ENCODE measurements at regions not wholly inside any gene's neighbourhood (a gene's known extent, or its start where the extent isn't known, plus 50 kb on each side); places are given as distances from the start of the nearest gene placed in this dataset.

DNA sequence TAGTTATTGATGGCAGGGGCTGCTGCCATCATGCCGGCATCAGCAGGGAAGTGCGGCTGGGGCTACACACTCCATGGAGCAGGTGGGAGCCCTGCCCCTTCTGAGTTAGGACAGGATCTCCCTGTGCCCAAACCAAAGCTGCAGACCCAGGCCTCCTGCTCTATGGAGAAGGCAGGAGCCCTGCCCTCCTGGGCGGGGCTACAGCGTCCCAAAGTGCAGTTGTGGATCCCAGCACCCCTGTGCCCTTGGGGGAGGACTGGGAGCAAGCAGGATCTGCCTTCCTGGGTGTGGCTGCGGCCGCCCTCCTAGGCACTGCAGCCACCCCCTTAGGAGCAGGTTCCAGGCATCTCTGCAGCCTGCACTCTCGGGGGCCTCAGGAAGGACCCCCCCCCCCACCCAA is 1392.4 kb upstream of the SLC39A10 start:
- ATAC-seq, result no peak
- intact Hi-C loops (cut with DNase I), result no loop called here
- no peak for DNase-seq
- FAIRE-seq, result no peak
- no peak overlapping the region for H3K27ac ChIP-seq
- H3K36me3 ChIP-seq, result no peaks in the 10 kb centered on the region
- no peaks in the 10 kb centered on the region for H3K9me3 ChIP-seq
- H3K4me1 ChIP-seq, result no peaks in the 10 kb centered on the region
- WGBS, 2 donors, result 56 to 57% methylated on average over 6 to 7 of the region's 7 CpGs
- no peak overlapping the region for H3K4me3 ChIP-seq
- no peaks in the 10 kb centered on the region for H3K27me3 ChIP-seq
- TF ChIP-seq, protein P1, sequence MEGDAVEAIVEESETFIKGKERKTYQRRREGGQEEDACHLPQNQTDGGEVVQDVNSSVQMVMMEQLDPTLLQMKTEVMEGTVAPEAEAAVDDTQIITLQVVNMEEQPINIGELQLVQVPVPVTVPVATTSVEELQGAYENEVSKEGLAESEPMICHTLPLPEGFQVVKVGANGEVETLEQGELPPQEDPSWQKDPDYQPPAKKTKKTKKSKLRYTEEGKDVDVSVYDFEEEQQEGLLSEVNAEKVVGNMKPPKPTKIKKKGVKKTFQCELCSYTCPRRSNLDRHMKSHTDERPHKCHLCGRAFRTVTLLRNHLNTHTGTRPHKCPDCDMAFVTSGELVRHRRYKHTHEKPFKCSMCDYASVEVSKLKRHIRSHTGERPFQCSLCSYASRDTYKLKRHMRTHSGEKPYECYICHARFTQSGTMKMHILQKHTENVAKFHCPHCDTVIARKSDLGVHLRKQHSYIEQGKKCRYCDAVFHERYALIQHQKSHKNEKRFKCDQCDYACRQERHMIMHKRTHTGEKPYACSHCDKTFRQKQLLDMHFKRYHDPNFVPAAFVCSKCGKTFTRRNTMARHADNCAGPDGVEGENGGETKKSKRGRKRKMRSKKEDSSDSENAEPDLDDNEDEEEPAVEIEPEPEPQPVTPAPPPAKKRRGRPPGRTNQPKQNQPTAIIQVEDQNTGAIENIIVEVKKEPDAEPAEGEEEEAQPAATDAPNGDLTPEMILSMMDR (IDR thresholded peaks at IDR 0.05), result no peak

DNA sequence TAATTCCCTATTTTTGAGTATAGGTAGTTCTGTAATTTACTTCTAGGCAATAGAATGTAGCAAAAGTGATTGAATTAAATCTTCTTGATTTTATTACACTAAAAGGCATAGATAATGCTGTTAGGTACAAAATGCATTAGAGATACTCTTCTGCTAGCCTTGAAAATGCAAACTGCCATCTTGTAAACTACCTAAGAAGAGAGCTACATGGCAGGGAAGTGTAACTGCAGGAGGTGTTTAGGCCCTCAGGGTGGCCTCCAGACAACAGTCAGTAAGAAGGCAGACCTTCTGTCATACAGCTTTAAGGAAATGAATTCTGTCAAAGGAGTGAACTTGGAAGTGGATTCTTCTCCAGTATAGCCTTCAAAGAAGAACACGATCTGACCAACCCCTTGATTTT is 1396.8 kb upstream of the SLC39A10 start:
- Histone ChIP-seq H3K4me3 (no peak overlapping the region), H3K27me3 (no peaks in the 10 kb centered on the region), H3K27ac (no peak overlapping the region), H3K4me1 (no peaks in the 10 kb centered on the region), H3K9me3 (no peaks in the 10 kb centered on the region), H3K36me3 (no peaks in the 10 kb centered on the region)
- FAIRE-seq (no peak), ATAC-seq (no peak), DNase-seq (no peak)
- TF ChIP-seq, protein P1 (IDR thresholded peaks at IDR 0.05), result no peak
- intact Hi-C loops (cut with DNase I), result no loop called here
- WGBS, 2 donors, result 45 to 85% methylated on average over 1 of the region's 1 CpG

DNA sequence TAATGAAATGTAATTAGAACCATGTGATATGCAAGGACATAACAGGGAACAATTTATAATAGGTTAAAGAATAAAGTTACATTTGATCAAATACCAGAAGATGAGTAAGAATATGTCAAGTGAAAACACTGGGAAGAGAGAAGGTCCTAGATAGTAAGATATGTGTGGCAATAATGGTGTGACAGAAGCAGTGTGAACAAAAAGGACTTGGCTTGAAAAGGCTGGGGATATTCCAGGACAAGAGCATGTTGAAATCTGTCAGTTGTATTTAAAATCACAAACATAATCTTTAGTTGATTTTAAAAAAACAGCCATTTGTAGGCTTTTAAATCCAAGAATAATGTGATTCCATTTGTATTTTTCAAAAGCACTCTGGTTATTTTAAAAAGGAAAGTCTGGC is 1399.9 kb upstream of the SLC39A10 start:
- intact Hi-C loops (cut with DNase I), result no loop called here
- ATAC-seq (no peak), FAIRE-seq (no peak), DNase-seq (no peak)
- no peaks in the 10 kb centered on the region for H3K36me3 ChIP-seq
- no peaks in the 10 kb centered on the region for H3K4me1 ChIP-seq
- no peak overlapping the region for H3K4me3 ChIP-seq
- no peaks in the 10 kb centered on the region for H3K27me3 ChIP-seq
- no peak overlapping the region for H3K27ac ChIP-seq
- TF ChIP-seq, protein P1 (IDR thresholded peaks at IDR 0.05), result no peak
- H3K9me3 ChIP-seq, result no peaks in the 10 kb centered on the region

DNA sequence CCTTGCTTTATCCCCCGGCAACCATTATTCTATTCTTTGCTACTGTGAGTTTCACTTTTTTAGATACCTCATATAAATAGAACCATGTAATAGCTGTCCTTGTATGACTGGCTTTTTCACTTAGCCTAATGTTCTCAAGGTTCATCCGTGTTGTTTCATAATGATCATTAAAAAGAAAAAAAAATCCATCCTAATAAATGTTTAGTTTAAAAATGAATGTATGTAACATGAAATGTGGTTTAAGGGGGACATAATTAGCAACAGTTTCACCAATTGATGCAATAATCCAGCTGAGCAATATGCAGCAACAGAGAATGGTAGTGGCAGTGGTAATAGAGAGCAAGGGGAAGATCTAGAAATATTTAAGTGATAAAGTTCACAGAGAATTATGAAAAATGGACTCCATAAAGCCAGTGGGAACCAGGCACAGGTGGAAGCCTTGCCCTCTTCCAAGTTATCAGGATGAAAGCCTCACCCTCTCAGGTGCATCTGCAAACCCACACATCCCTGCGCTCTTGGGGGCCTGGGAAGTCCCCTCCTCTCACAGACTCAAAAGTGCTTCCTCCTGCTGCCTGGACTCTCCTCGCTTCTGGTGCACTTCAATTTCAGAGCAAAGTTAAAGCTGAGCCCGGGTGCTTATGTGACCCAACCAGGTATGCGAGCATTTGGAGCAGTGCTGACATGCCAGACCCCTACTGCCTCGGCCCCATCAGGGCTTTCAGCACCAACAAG is 1403.3 kb upstream of the SLC39A10 start:
- Histone ChIP-seq H3K4me1 (no peaks in the 10 kb centered on the region), H3K27ac (no peak overlapping the region), H3K36me3 (no peaks in the 10 kb centered on the region), H3K27me3 (no peaks in the 10 kb centered on the region), H3K9me3 (no peaks in the 10 kb centered on the region), H3K4me3 (no peak overlapping the region)
- ATAC-seq, result no peak
- no peak for FAIRE-seq
- intact Hi-C loops (cut with DNase I), result no loop called here
- no peak for DNase-seq
- WGBS, 2 donors, result 68 to 79% methylated on average over 7 of the region's 7 CpGs
- TF ChIP-seq, protein P1 (IDR thresholded peaks at IDR 0.05), result no peak

DNA sequence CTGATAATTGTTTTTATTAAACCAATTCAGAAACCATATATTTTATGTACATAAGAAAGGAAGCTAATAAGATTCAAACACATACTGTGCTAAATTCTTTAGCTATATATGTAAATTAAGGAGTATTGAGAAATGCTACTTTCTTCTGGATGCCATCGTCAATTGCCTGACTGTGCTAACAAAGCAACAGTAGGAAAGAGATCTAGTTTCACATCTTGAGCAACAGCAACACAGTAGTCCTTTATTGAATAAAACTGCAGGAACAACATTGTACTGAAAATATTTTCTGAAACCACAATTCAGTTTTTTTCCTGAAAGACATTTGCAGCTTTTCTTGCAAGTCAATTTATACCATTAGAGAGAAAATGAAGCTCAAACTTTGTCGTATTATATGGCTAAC is 1404.9 kb upstream of the SLC39A10 start:
- no peaks in the 10 kb centered on the region for H3K27me3 ChIP-seq
- H3K4me3 ChIP-seq, result no peak overlapping the region
- no peaks in the 10 kb centered on the region for H3K4me1 ChIP-seq
- TF ChIP-seq, protein P1 (IDR thresholded peaks at IDR 0.05), result no peak
- intact Hi-C loops (cut with DNase I), result no loop called here
- FAIRE-seq, result no peak
- no peak overlapping the region for H3K27ac ChIP-seq
- no peaks in the 10 kb centered on the region for H3K36me3 ChIP-seq
- no peaks in the 10 kb centered on the region for H3K9me3 ChIP-seq
- DNase-seq, result no peak
- no peak for ATAC-seq
- 57 to 70% methylated on average over 2 of the region's 2 CpGs for WGBS, 2 donors
